GM23248 (cell line): ENCODE measurements at regions not wholly inside any gene's neighbourhood (a gene's known extent, or its start where the extent isn't known, plus 50 kb on each side); places are given as distances from the start of the nearest gene placed in this dataset.

ENCODE experiments used
- DNase-seq: peaks from one replicate; pipeline ENCODE4 v3.0.0-alpha.2; 2015
- H2AFZ ChIP-seq: fragments of 200-600 bp; sonication (generic); 2 replicates; pipeline ENCODE4 v1.6.1; 2016; ENCODE audit warnings: antibody characterized with exemption
- H3F3A ChIP-seq: fragments of 200-600 bp; sonication (generic); 2 replicates; pipeline ENCODE4 v1.6.1; 2016; ENCODE audit warnings: mild to moderate bottlenecking, antibody characterized with exemption, mixed run types; ENCODE audit not compliant: insufficient read depth
- H3K27ac ChIP-seq: fragments of 200-600 bp; sonication (generic); 2 replicates; pipeline ENCODE4 v1.5.1; 2016; ENCODE audit warnings: mild to moderate bottlenecking
- H3K27me3 ChIP-seq: fragments of 200-600 bp; sonication (generic); replicated peaks from 2 replicates; pipeline ENCODE4 v1.6.1; 2016; ENCODE audit warnings: mild to moderate bottlenecking; ENCODE audit not compliant: insufficient read depth
- H3K36me3 ChIP-seq: fragments of 200-600 bp; sonication (generic); 2 replicates; pipeline ENCODE4 v1.6.1; 2016; ENCODE audit warnings: low read depth, mild to moderate bottlenecking
- H3K4me1 ChIP-seq: fragments of 200-600 bp; sonication (generic); 2 replicates; pipeline ENCODE4 v1.6.1; 2016; ENCODE audit warnings: mild to moderate bottlenecking; ENCODE audit not compliant: insufficient read depth
- H3K4me2 ChIP-seq: fragments of 200-600 bp; sonication (generic); one replicate; pipeline ENCODE4 v1.6.1; 2016; ENCODE audit warnings: mild to moderate bottlenecking; ENCODE audit not compliant: unreplicated experiment
- H3K4me3 ChIP-seq: fragments of 200-600 bp; sonication (generic); 2 replicates; pipeline ENCODE4 v1.5.1; 2016; ENCODE audit warnings: mild to moderate bottlenecking
- H3K79me2 ChIP-seq: fragments of 200-600 bp; sonication (generic); 2 replicates; pipeline ENCODE4 v1.6.1; 2016; ENCODE audit warnings: mild to moderate bottlenecking; ENCODE audit not compliant: insufficient read depth
- H3K9ac ChIP-seq: fragments of 200-600 bp; sonication (generic); 2 replicates; pipeline ENCODE4 v1.6.1; 2016; ENCODE audit warnings: mild to moderate bottlenecking
- H3K9me2 ChIP-seq: fragments of 200-600 bp; sonication (generic); 2 replicates; pipeline ENCODE4 v1.6.1; 2016; ENCODE audit warnings: mixed run types, mild to moderate bottlenecking, moderate library complexity; ENCODE audit not compliant: insufficient read depth
- H3K9me3 ChIP-seq: fragments of 200-600 bp; sonication (generic); one replicate; pipeline ENCODE4 v1.6.1; 2017; ENCODE audit warnings: low read depth
- H4K20me1 ChIP-seq: fragments of 200-600 bp; sonication (generic); 2 replicates; pipeline ENCODE4 v1.6.0; 2016; ENCODE audit not compliant: insufficient read depth
- EZH2 ChIP-seq: fragments of 200-600 bp; sonication (generic); IDR thresholded peaks from 2 replicates; pipeline ENCODE4 v1.6.1; 2018; ENCODE audit warnings: antibody characterized with exemption, mild to moderate bottlenecking; ENCODE audit not compliant: insufficient read depth, poor library complexity, severe bottlenecking
- EZH2phosphoT487 ChIP-seq: fragments of 200-600 bp; sonication (generic); IDR thresholded peaks from 2 replicates; pipeline ENCODE4 v1.6.1; 2018; ENCODE audit warnings: antibody characterized with exemption, moderate library complexity, mild to moderate bottlenecking, low read depth; ENCODE audit not compliant: insufficient read depth
- WGBS, 2 experiments: methylation state at CpG; one replicate each; pipeline ENCODE4 v1.1.6; 2015 to 2017; ENCODE audit warnings: low lambda C conversion rate in 2 of 2, low coverage in 1 of 2; ENCODE audit errors: missing lambda C conversion rate in 2 of 2; 5-methylcytosine and 5-hydroxymethylcytosine counted together
- in situ Hi-C: fragments of 300-500 bp; cut with MboI; formaldehyde crosslinking; loops from 2 replicates; pipeline ENCODE4 v1.15.0; 2020

DNA sequence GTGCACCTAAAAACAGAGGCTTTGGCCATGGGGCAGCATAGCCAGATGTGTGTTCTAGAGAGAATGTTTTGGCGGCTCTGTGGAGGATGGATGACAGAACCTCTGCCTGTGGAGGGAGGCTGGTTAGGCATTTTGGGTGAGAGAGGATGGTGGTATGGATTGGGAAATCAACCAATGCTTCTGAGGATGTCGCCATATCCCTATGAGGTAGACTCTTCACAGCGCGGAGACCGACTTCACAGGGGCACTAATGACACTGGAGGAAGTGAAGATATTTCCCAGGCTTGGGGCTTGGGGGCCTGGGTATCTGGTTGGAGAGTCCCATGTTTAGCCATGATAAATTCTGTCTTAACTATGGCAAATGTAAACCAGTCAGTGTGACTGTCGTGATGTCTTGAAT, 140.6 kb upstream of the KLF4 start:
- H4K20me1 ChIP-seq = no peaks in the 10 kb centered on the region
- H3F3A ChIP-seq = peaks cover 13% of the 10 kb centered on the region

DNA sequence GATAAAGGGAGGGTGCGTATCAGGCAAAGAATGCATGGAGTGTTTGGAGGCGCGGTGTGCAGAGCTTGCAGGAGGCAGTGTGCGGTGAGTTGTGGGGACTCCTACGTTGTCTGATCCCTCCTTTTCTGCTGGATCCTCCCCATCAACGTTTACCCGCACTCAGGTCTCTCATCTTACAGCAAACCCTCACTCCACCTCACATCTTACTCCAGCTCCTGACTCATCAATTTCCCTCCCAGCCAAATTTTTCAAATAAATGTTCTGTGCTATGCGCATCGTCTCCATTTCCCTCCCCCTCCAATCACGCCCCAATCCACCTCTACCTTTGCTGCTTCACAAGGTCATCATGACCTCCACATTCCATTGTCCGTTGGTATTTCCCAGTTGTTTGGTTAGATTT, 138.9 kb upstream of the KLF4 start:
- in situ Hi-C loops = loop anchor here (25.0 kb wide), 1 partner anchor 934 kb away; no protein-coding TSS in a partner anchor
- 81 to 83% methylated on average over 11 of the region's 11 CpGs for WGBS, 2 experiments
- H3K4me1 ChIP-seq = peaks cover 20% of the 10 kb centered on the region

More for the DNA sequence above, 140.6 kb upstream of the KLF4 start:
- TF ChIP-seq EZH2 (no peak), EZH2phosphoT487 (no peak)
- H3K9me3 ChIP-seq = no peaks in the 10 kb centered on the region
- no peaks in the 10 kb centered on the region for H3K36me3 ChIP-seq
- in situ Hi-C loops = loop anchor here (25.0 kb wide), 1 partner anchor 932 kb away; no protein-coding TSS in a partner anchor
- H3K9ac ChIP-seq = no peak overlapping the region
- no peak overlapping the region for H3K4me2 ChIP-seq
- no peak overlapping the region for H3K27ac ChIP-seq
- H3K27me3 ChIP-seq = no peaks in the 10 kb centered on the region
- H3K79me2 ChIP-seq = no peaks in the 10 kb centered on the region
- H2AFZ ChIP-seq = no peak overlapping the region
- no peak for DNase-seq
- 97 to 99% methylated on average over 6 of the region's 6 CpGs for WGBS, 2 experiments
- peaks cover 12% of the 10 kb centered on the region for H3K4me1 ChIP-seq
- H3K4me3 ChIP-seq = no peak overlapping the region
- H3K9me2 ChIP-seq = no peaks in the 10 kb centered on the region

DNA sequence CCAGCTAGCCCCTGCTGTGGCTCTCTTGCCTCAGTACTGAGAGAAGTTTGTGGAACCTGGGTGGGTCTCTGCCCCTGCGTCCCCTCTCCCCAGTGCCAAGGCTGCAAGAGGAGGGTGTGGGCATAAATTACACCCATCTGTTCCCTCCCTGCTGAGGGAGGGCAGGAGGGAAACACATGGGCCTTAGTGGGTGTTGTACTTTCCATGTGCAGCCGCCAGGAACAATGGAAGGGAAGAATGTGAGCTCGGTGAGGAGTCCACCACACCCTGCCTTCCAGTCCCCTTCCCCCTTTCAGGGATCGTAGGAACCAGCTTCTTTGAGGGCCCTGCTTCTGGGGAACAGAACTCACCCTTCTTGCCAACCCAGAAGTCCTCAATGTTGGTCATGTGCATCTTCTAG, 138.2 kb upstream of the KLF4 start:
- Histone ChIP-seq H4K20me1 (no peaks in the 10 kb centered on the region), H3K36me3 (no peaks in the 10 kb centered on the region), H3K9ac (no peak overlapping the region), H3F3A (no peaks in the 10 kb centered on the region), H3K9me3 (no peaks in the 10 kb centered on the region), H3K27ac (no peak overlapping the region), H3K9me2 (no peaks in the 10 kb centered on the region), H3K27me3 (no peaks in the 10 kb centered on the region), H2AFZ (no peak overlapping the region), H3K4me2 (no peak overlapping the region), H3K4me3 (no peak overlapping the region), H3K4me1 (peaks cover 15% of the 10 kb centered on the region), H3K79me2 (no peaks in the 10 kb centered on the region)
- no peak for TF ChIP-seq EZH2phosphoT487
- TF ChIP-seq EZH2 = no peak
- WGBS, 2 experiments = 13 to 27% methylated on average over 4 of the region's 4 CpGs
- in situ Hi-C loops = loop anchor here (25.0 kb wide), 1 partner anchor 935 kb away; no protein-coding TSS in a partner anchor
- DNase-seq = no peak

More for the DNA sequence above, 138.9 kb upstream of the KLF4 start:
- H3K4me3 ChIP-seq = no peak overlapping the region
- TF ChIP-seq EZH2phosphoT487 (no peak), EZH2 (no peak)
- peaks cover 4% of the 10 kb centered on the region; the same call in 1 of the 2 replicates for H3F3A ChIP-seq
- H3K27ac ChIP-seq = no peak overlapping the region
- H3K36me3 ChIP-seq = no peaks in the 10 kb centered on the region
- no peaks in the 10 kb centered on the region for H3K27me3 ChIP-seq
- H3K9ac ChIP-seq = no peak overlapping the region
- no peak overlapping the region for H3K4me2 ChIP-seq
- no peaks in the 10 kb centered on the region for H3K9me3 ChIP-seq
- no peak overlapping the region for H2AFZ ChIP-seq
- no peaks in the 10 kb centered on the region for H3K9me2 ChIP-seq
- no peak for DNase-seq
- no peaks in the 10 kb centered on the region for H4K20me1 ChIP-seq
- H3K79me2 ChIP-seq = no peaks in the 10 kb centered on the region

DNA sequence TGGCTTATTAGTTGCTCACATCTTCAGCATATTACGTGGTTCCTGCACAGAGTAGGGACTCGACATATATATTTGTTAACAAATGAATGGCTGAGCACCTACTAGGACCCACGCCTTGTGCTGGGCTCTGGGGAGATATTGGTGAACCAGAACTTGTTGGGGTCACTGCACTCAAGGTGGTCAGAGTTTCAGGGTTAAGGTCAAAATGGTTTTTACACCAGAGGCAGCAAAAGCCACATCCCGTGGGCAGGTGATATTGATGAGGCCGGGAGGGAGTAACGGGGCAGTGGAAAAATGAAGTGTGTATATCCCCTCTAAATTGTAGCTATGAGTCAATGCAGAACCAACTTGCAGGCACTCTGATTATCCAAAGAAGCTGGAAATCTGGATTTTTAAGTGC, 136.5 kb upstream of the KLF4 start:
- Histone ChIP-seq H3K9me2 (no peaks in the 10 kb centered on the region), H3K4me3 (no peak overlapping the region), H2AFZ (no peak overlapping the region), H3K4me1 (peaks cover 15% of the 10 kb centered on the region), H3K79me2 (no peaks in the 10 kb centered on the region), H3K27ac (no peak overlapping the region), H3K9ac (no peak overlapping the region), H3K27me3 (no peaks in the 10 kb centered on the region), H3K4me2 (no peak overlapping the region), H3K36me3 (no peaks in the 10 kb centered on the region), H3F3A (no peaks in the 10 kb centered on the region), H4K20me1 (no peaks in the 10 kb centered on the region), H3K9me3 (no peaks in the 10 kb centered on the region)
- whole genome bisulfite sequencing, 2 experiments = 84 to 86% methylated on average over 6 of the region's 6 CpGs
- no peak for TF ChIP-seq EZH2
- TF ChIP-seq EZH2phosphoT487 = no peak
- in situ Hi-C loops = loop anchor here (25.0 kb wide), 1 partner anchor 936 kb away; no protein-coding TSS in a partner anchor
- no peak for DNase-seq
